Fibroblast of villous mesenchyme (primary cell): ENCODE measurements at regions not wholly inside any gene's neighbourhood (a gene's known extent, or its start where the extent isn't known, plus 50 kb on each side); places are given as distances from the start of the nearest gene placed in this dataset.

Experiments
- DNase-seq: peaks from one replicate; pipeline ENCODE4 v3.0.0-alpha.2; 2010; ENCODE audit warnings: low read depth
- H3K4me3 ChIP-seq: 2 replicates; pipeline ENCODE4 v1.5.1; 2011; ENCODE audit warnings: low read depth, mild to moderate bottlenecking, low read length
- CTCF ChIP-seq: IDR thresholded peaks from 2 replicates; pipeline ENCODE4 v1.5.1; 2012; ENCODE audit warnings: low read depth, mild to moderate bottlenecking, low read length; ENCODE audit not compliant: insufficient read depth

- no peak for TF ChIP-seq CTCF
Measured at GRCh38 chr13:89967701-89968100, 1379.8 kb upstream of the MIR17HG start.

GRCh38 chr13:89968470-89968869 is 1379.0 kb upstream of the MIR17HG start:
- no peak for DNase-seq
- no peak overlapping the region for H3K4me3 ChIP-seq
- TF ChIP-seq CTCF: no peak

More at GRCh38 chr13:89967701-89968100, 1379.8 kb upstream of the MIR17HG start:
- DNase-seq: no peak
- no peak overlapping the region for H3K4me3 ChIP-seq

- no peak for TF ChIP-seq CTCF
- no peak overlapping the region for H3K4me3 ChIP-seq
- no peak for DNase-seq
Measured at GRCh38 chr13:89970353-89970709, 1377.2 kb upstream of the MIR17HG start.

GRCh38 chr13:89977203-89977602 is 1370.3 kb upstream of the MIR17HG start:
- no peak for DNase-seq
- TF ChIP-seq CTCF: no peak
- H3K4me3 ChIP-seq: no peak overlapping the region

GRCh38 chr13:89980896-89981295 is 1366.6 kb upstream of the MIR17HG start:
- no peak for DNase-seq
- no peak overlapping the region for H3K4me3 ChIP-seq
- no peak for TF ChIP-seq CTCF

- TF ChIP-seq CTCF: no peak
- no peak overlapping the region for H3K4me3 ChIP-seq
- DNase-seq: peak; percentile 14
Measured at GRCh38 chr13:89982407-89983095, 1364.9 kb upstream of the MIR17HG start.

- TF ChIP-seq CTCF: no peak
- no peak overlapping the region for H3K4me3 ChIP-seq
- no peak for DNase-seq
Measured at GRCh38 chr13:89988206-89988605, 1359.3 kb upstream of the MIR17HG start.
